HG03108 (cell line): ENCODE measurements at regions not wholly inside any gene's neighbourhood (a gene's known extent, or its start where the extent isn't known, plus 50 kb on each side); places are given as distances from the start of the nearest gene placed in this dataset.
"Not testable (repeated sequence)": the region's sequence is repeated elsewhere in the genome, so short reads cannot be mapped to it uniquely, and the experiment has no call there.

Source experiments
- ATAC-seq: cut with Tn5 transposase; IDR thresholded peaks from one replicate; pipeline ENCODE4 v1.9.1; 2021; ENCODE audit warnings: moderate library complexity; ENCODE audit not compliant: unreplicated experiment

DNA sequence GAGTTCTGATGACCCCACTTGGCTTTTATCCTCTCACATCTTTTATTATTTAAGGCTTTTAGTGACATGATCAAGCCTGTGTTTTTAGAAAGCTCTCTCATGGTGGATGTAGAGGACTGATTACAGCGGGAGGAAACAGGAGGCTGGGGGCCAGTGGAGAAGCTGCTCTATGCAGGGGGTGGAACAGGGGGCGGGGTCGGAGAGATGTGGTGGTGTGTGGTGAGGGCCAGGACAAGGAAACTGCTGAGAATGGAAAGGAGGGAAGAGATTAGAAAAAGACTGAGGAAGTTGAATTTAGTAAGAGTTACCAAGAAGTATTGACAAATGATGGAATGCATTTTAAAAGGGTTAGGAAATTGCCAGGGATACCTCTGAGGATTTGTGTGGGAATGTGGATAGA is 292.2 kb downstream of the ZIC3 start:
- no peak for ATAC-seq

DNA sequence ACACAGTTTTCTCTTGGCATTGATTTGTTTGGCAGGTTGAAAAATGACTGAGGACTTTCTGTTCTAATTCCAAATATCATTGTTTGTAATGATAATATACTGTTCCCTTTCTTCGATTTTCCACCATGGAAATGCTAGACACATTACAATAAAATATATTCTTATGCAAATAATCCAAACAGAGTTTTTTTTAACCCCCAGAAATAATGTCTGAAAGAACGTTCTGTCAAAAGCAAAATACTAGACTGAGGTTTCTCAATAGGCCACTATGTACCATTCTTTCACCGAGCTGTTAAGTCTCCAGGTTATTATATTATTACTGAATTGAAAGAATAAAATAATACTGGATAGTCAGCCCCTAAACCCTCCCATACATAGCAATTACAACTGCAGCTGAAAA is 312.5 kb downstream of the ZIC3 start:
- ATAC-seq: no peak

DNA sequence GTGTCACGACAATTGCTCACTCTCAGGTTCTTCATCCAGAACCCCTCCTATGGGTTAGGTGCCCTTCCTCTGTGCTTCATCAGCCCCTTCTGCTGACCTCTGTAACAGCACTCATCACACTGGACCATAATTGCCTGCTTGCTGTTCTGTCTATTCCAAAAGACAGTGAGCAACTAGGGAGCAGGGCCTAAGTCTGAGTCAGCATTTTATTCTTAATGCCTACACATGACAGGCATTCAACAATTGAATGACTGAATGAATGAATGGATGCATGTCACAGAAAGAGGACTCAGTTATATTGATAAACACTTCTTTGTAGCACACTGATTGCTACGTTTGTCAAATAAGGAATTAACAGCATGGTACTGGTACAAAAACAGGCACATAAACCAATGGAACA is 317.0 kb downstream of the ZIC3 start:
- ATAC-seq: no peak

DNA sequence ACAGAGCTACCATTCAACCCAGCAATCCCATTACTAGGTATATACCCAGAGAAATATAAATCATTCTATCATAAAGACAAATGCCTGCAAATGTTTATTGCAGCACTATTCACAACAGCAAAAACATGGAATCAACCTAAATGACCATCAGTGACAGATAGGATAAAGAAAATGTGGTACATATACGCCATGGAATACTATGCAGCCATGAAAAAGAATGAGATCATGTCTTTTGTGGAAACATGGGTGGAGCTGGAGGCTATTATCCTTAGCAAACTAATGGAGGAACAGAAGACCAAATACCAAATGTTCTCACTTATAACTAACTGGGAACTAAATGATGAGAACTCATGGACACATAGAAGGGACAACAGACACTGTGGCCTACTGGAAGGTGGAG is 318.9 kb downstream of the ZIC3 start:
- ATAC-seq: not testable (repeated sequence)

DNA sequence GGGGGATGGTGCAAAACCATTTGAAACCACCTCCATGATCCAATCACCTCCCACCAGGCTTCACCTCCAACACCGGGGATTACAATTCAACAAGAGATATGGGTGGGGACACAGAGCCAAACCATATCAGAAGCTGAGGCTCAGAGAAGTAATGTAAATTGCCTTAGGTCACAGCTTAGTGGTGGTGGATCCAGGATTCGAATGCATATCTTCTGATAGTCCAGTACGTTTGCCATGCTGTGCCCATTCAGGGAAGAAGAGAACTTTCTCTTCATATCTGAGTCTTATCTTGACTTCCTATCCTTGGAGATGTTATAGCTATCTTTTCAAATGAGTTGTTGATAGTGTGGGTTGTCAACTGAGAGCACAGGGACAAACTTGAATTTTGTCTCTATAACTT is 325.5 kb downstream of the ZIC3 start:
- no peak for ATAC-seq

DNA sequence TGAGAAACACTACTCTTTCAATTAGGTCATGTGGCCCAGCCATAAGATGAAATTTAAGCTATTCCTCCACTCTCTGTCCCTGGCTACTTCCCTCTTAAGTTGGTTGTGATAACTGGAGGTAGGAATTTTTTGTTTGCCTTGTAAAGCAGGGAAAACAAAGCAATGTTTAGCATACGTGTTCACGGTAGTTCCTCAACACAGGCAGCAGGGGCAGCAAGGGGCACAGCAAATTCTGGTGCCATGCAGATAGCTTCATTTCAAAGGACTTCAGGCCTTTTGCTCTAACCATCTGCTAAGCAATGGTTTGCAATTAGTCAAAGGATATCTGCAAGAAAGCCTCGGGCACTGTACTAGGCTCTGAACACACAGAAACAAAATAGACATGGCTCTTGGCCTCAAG is 330.2 kb downstream of the ZIC3 start:
- ATAC-seq: no peak

DNA sequence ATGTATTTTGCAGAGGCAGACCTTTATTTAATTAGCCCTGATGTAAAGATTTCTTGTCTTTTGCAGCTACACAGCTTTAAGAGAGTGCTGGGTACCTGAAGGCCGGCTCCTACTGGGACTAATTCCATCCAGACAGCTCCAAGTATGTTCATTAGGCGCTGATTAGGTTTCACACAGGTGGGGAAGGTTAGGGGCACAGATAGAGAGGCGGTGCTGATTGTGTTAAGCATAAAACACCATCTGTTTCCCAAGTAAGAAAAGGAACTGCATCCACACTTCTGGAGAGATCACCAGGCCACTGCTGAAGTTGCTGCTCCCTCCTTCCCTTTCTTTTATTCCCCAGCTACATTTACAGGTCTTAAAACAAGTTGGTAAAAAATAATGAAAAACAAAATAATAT is 349.5 kb downstream of the ZIC3 start:
- ATAC-seq: no peak

DNA sequence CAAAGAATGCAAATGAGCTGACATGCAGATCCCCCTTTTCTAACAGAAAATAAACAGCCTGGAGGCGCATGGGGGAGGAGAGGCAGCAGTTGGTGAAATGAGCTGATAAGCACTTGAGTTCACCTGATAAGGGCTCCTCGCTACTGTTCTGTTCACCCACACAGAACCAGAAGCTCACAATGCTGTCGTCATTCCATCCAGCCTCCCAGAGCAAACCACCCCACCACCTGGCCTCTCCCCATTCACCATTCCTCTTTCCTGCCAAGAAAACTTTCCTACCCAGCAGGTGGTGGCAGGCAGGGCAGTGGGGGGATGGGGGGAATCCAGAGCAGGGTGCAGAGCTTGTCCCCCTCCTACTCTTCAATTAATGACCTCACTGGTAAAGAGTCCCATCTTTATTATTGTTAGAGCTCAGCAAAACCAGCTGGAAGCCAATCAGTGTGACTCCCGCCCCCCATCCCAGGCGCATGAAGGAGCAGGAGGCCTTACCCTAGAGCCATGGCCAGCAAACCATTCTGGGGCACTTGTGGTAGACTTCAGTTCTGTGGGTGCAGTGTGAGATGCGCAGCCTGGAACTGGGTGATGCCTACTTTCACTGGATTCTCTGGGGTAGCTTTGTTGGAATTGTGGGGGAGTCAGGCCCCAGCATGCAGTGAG is 350.3 kb downstream of the ZIC3 start:
- no peak for ATAC-seq

DNA sequence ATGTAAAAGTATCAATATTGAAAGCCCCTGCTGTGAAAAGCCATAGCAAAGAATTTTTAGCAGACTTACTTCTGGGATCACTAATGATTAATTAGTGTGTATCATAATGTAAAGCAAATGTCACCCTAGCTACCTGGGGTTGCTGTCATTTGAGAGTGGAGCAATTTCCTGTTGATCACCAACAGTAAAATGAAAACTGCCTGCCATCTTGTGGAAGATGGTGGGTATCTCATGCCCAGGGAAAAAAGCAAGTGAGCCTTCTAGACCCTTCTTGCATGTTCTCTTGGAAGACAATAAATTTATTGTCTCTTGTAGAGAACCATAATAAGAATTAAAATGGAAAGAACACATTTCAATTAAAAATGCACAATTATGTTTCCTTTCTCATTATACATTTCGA is 360.2 kb downstream of the ZIC3 start:
- ATAC-seq: no peak

DNA sequence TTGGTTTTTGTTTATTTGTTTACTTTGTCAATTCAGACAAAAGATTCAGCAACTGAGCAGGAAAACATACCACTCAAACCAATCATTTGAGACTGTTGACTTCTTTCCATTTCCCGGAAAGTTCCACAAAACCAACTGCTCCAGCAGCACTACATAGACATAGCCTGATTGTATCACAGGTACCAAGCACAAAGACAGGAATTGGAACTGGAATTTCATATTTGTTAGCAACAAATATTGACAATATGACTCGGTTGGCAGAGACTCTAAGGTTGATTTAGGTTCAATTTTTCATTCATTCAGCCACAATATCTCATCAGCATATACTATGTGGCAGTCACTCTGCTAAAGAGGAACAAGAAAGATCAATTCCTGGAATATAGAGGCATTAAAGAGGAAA is 364.0 kb downstream of the ZIC3 start:
- ATAC-seq: no peak

DNA sequence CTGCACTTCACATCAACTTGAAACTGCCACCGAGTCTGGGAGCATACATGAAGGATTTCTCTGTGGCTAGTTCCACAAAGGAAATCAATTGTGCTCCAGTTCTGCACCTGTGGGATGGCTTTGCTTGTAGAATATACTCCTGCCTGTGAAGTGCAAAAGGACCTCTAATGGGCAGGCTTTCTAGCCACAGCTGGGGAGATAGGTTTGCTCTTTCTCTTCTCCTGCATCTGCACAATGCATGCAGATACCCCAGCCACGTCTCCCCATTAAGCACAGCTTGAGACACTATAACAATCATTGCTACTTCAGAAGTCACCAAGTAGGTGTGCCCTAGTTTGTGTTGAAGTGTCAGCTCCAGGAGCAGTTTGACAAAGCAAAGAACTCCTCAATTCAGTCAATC is 364.6 kb downstream of the ZIC3 start:
- no peak for ATAC-seq

DNA sequence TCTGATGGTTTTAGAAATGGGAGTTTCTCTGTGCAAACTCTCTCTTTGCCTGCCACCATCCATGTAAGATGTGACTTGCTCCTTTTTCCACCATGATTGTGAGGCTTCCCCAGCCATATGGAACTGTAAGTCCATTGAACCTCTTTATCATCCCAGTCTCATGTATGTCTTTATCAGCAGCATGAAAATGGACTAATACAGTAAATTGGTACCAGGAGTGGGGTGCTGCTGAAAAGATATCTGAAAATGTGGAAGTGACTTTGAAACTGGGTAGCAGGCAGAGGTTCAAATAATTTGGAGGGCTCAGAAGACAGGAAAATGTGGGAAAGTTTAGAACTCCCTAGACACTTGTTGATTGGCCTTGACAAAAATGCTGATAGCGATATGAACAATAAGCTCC is 368.3 kb downstream of the ZIC3 start:
- not testable (repeated sequence) for ATAC-seq

DNA sequence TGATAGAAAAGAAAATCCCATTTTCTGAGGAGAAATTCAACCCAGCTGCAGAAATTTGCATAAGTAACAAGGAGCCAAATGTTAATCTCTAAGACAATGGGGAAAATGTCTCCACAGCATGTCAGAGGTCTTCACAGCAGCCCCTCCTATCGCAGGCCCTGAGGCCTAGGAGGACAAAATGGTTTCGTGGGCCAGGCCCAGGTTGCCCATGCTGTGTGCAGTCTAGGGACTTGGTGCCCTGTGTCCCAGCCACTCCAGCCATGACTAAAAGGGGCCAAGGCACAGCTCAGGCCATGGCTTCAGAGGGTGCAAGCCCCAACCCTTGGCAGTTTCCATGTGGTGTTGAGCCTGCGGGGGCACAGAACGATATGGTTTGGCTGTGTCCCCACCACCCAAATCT is 369.0 kb downstream of the ZIC3 start:
- not testable (repeated sequence) for ATAC-seq

DNA sequence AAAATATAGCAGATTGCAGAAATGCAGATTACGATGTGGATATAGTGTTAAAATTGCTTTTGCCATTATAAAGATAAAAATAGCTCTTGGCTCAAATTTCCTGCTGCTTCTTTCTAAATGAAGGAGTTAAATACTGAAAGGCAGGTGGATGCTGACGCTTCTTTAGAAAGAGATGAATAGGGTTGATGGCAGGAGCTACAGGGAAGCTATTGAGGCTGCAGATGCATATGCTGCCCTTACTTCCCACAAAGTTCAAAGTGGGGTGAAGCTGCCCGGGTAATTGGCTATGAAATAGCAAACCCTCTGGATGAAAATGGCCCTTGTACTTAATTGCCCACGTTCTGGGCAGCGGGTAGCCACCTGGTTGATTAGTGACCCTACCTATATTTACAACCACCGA is 379.5 kb downstream of the ZIC3 start:
- no peak for ATAC-seq

DNA sequence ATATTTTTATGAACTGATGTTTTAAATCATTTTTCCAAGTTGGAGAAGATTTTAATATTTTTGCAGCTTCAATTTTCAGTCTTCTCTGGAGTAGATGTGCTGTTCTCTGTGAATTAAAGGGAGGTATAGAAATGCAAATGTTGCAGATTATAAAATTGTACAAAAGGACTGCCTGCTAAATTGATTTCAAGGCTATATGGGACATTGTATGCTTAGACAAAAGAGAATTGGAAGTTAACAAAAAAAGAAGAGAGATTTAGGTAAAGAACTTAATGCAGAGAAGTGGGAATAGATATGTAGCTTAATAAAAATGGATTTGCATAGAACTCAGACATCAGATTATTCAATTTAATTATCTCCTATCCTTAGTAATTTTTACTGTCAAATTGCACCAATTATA is 403.3 kb downstream of the ZIC3 start:
- no peak for ATAC-seq

DNA sequence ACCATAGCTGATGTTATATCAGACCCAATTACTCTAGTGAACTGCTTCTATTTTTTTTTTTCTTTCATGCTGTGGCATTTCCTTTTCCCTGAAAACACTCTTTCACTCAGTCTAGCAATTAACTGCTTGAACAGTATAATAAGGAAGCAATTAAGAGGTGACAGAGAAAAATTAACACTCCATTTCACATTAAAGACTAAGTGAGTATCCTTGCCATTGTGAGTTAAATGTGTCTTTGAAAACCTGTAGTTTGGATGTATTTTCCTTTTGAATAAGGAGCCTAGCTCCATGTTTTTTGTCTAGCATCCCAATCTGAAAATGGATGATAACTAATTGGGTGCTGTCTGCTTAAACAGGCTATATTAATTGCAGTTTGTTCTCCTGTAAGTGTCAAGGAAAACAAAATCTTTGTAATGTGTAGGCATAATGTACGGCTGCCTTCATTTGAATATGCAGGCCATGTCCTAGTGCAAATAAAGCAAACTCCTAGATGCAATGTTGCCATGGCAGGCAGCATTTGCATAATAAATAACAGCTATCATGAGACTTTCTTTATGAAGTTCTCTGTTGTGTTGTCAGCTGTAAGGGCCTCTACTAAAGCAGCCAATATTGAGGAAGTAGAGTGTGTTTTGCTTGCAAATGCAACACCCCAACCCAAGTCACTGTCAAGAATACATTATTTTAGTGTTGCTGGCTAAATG is 416.7 kb downstream of the ZIC3 start:
- ATAC-seq: no peak

DNA sequence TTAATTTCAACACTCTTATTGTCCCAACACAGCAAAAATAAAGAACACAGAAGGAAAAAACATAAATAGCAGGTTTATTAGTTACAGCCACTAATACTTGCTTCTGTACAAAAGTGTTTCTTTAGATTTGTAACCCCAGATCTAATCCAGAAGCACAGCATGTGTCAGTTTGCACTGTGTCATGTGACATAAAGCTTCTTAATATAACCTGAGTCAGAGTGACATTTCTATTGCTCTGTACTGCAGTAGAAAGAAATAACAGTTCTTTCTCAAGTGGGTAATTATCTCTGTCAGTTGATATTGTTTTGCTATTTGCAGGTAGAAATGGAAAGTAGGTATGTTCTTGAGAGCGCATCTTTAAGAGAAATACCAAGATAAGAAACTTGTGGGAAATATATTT is 422.5 kb downstream of the ZIC3 start:
- no peak for ATAC-seq

DNA sequence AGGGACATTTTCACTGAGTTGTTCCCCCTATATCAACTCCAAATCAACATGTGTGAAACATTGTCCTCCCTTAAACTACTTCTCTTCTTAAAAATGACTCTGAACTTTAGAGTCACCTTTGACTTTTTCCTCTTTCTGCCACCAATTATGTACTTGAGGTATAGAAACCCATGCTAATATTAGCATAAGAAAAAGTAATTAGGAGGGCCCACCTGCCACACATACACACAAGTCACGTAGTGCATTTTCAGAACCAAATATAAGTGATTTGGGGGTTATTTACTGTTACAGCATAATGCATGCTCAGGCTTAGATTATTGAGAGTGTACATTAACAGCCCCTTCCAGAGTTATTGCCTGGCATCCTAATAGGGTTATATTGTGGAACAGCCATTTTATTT is 432.7 kb downstream of the ZIC3 start:
- ATAC-seq: no peak

DNA sequence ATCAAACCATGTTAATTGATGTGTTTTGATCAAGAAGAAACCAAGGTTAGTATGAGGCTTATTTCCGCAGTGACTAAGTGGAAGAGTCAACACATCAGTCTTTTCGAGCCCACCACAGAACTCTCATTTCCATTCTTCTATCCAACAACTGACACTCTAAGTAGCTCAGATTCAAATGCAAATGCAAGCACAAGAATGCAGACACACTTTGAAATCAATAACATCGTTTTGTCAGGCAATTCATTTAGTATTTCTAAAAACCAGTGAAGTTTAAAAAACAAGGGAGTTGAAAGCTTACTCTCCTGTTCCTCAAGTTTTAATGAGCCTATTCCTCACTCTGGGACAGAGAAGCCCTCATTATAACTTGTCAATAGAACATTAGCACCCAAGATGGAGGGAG is 433.1 kb downstream of the ZIC3 start:
- ATAC-seq: no peak

DNA sequence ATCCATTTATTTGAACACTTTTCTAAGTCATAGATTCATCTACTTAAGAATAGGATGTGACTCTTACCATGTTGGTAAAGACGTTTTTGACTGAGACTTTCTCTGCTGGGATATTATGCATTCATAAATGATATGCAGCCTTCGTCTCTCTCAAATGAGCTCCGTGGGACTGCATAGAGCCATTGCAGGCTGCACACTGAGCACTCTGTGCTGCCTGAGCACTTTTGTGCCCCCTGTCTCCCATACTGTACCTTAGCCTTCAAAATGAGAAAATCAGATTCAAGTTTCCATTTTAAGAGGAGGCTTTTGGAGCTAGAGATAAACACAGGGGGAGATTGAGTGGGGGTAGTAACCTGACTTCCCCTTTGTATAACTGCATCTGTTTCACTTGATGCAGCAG is 433.6 kb downstream of the ZIC3 start:
- no peak for ATAC-seq

DNA sequence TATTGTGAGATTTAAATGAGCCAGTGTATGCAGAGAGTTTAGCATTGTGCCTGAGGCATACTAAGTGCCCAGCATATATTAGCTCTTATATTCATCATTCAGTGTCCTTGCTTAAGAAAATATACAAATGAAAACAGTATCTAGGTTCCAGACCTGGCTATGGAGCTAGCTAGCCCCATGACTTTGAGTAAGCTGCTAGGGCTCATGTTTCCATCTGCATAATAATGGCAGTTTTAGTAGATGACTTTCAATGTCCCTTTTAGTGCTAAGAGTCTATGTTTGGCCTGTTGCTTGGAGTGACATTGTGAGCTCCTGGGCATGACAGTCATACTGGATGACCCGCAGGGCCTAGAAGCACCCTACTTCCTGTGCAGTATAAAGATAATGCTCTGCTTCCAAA is 435.3 kb downstream of the ZIC3 start:
- ATAC-seq: no peak

DNA sequence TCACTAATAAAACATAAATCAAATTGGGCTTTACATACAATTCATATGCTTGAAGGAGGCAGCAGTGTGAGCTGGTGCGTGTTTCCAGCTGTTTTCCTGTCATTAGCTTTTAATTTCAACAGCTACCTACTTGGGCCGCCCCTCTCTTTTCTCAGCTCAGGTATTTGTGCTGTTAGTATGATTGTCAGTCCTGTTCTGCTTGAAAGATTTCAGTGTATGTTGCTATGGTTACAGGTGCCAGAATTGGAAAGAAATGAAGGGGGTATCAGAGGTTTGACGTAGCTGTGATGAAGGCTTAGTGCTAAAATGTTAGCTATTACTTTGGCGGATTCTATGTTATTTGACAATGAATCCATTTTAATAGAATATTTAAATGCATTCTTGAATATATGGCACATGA is 440.3 kb downstream of the ZIC3 start:
- no peak for ATAC-seq

DNA sequence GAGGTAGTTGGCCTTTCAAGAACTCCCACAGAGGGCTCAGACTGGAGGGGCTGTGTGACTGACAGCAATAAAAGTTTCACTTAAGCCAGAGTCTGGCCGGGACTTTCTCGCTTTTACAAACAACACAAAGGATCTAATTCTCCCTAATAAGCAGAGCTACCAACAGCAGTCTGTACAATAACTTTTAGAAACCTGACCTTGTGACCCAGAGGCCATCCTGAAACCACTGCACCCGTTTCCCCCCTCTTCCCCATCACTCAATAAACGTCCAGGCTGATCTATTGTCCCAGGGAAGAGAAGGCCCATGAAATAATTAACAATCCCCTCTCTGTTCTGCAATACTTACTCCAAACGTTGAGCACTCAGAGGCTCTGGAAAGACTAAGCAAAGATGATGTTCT is 442.4 kb downstream of the ZIC3 start:
- no peak for ATAC-seq
